C4-2B (cell line): ENCODE measurements at regions not wholly inside any gene's neighbourhood (a gene's known extent, or its start where the extent isn't known, plus 50 kb on each side); places are given as distances from the start of the nearest gene placed in this dataset.
"Not testable (repeated sequence)": the region's sequence is repeated elsewhere in the genome, so short reads cannot be mapped to it uniquely, and the experiment has no call there.

Source experiments
- H3K27ac ChIP-seq: fragments of 450-650 bp; 2 replicates; pipeline ENCODE4 v1.5.1; 2017
- CTCF ChIP-seq: fragments of 450-650 bp; conservative IDR thresholded peaks from 2 replicates; pipeline ENCODE4 v1.5.1; 2017; ENCODE audit warnings: mild to moderate bottlenecking
- ZFX ChIP-seq: fragments of 450-650 bp; IDR thresholded peaks from 2 replicates; pipeline ENCODE4 v1.6.1; 2017

- TF ChIP-seq ZFX (no peak), CTCF (no peak)
- H3K27ac ChIP-seq = no peak overlapping the region
Measured at GRCh38 chr6:11450037-11450436, 87.5 kb upstream of the TMEM170B start.

- no peak overlapping the region for H3K27ac ChIP-seq
- no peak for TF ChIP-seq ZFX
- no peak for TF ChIP-seq CTCF
Measured at GRCh38 chr6:11449408-11449807, 88.1 kb upstream of the TMEM170B start.

- TF ChIP-seq ZFX = no peak
- no peak for TF ChIP-seq CTCF
- H3K27ac ChIP-seq = no peak overlapping the region
Measured at GRCh38 chr6:11448038-11448437, 89.5 kb upstream of the TMEM170B start.

GRCh38 chr6:11447265-11447664 lies 90.3 kb upstream of the TMEM170B start:
- no peak overlapping the region for H3K27ac ChIP-seq
- TF ChIP-seq CTCF (no peak), ZFX (no peak)

GRCh38 chr6:11445146-11445545 lies 92.4 kb upstream of the TMEM170B start:
- no peak overlapping the region for H3K27ac ChIP-seq
- TF ChIP-seq ZFX (no peak), CTCF (no peak)

GRCh38 chr6:11443125-11443524 lies 94.4 kb upstream of the TMEM170B start:
- H3K27ac ChIP-seq = not testable (repeated sequence)

- H3K27ac ChIP-seq = no peak overlapping the region
- TF ChIP-seq ZFX (no peak), CTCF (no peak)
Measured at GRCh38 chr6:11442495-11442894, 95.1 kb upstream of the TMEM170B start.

- no peak overlapping the region for H3K27ac ChIP-seq
- no peak for TF ChIP-seq CTCF
- no peak for TF ChIP-seq ZFX
Measured at GRCh38 chr6:11439876-11440275, 97.7 kb upstream of the TMEM170B start.
